GM23338 (cell line): ENCODE measurements at regions not wholly inside any gene's neighbourhood (a gene's known extent, or its start where the extent isn't known, plus 50 kb on each side); places are given as distances from the start of the nearest gene placed in this dataset.

Source experiments
- CREB1 ChIP-seq: fragments of 250-450 bp; sonication (Bioruptor Pico); IDR thresholded peaks from 2 replicates; pipeline ENCODE4 v1.5.0; 2020; ENCODE audit warnings: low read depth, mild to moderate bottlenecking, moderate library complexity
- CTCF ChIP-seq, 2 experiments: fragments of 200-600 bp in 1 of 2; sonication (generic) in 1 of 2; conservative IDR thresholded peaks; 2 replicates each; pipeline versions ENCODE4 v1.5.1 to v1.6.1; 2016 to 2017; ENCODE audit warnings: antibody characterized with exemption in 2 of 2, low read depth in 2 of 2, mild to moderate bottlenecking in 2 of 2, moderate library complexity in 1 of 2
- ETS1 ChIP-seq: IDR thresholded peaks from 2 replicates; pipeline ENCODE4 v1.6.1; 2016; ENCODE audit warnings: antibody characterized with exemption
- EZH2 ChIP-seq: fragments of 200-600 bp; sonication (generic); IDR thresholded peaks from one replicate; pipeline ENCODE4 v1.8.0; 2017; ENCODE audit warnings: antibody characterized with exemption, mild to moderate bottlenecking, low read depth; ENCODE audit not compliant: unreplicated experiment
- EZH2phosphoT487 ChIP-seq: fragments of 200-600 bp; sonication (generic); IDR thresholded peaks from one replicate; pipeline ENCODE4 v1.8.1; 2018; ENCODE audit warnings: antibody characterized with exemption; ENCODE audit not compliant: unreplicated experiment
- NANOG ChIP-seq: IDR thresholded peaks from 2 replicates; pipeline ENCODE4 v1.6.1; 2016; ENCODE audit warnings: antibody characterized with exemption, borderline replicate concordance
- POLR2AphosphoS5 ChIP-seq: IDR thresholded peaks from 2 replicates; pipeline ENCODE4 v1.6.1; 2016; ENCODE audit warnings: antibody characterized with exemption, low read depth
- STAT1 ChIP-seq: IDR thresholded peaks from one replicate; pipeline ENCODE4 v1.6.1; 2016; ENCODE audit warnings: antibody characterized with exemption; ENCODE audit not compliant: unreplicated experiment
- ZNF114 ChIP-seq: fragments of 250-450 bp; sonication (Bioruptor Pico); IDR thresholded peaks from 2 replicates; pipeline ENCODE4 v1.5.0; 2020; ENCODE audit warnings: mild to moderate bottlenecking, moderate library complexity
- TF ChIP-seq, protein P1 (sequence below): IDR thresholded peaks from one replicate; pipeline ENCODE4 v1.6.1; 2018; ENCODE audit warnings: antibody characterized with exemption; ENCODE audit not compliant: unreplicated experiment

- no peak for TF ChIP-seq POLR2AphosphoS5
- no peak for TF ChIP-seq EZH2phosphoT487
- TF ChIP-seq CTCF (conservative IDR thresholded peaks at IDR 0.05; ENCODE audit: low read depth in 2 of 2), result no peak
- no peak for TF ChIP-seq EZH2
- TF ChIP-seq, protein P1, sequence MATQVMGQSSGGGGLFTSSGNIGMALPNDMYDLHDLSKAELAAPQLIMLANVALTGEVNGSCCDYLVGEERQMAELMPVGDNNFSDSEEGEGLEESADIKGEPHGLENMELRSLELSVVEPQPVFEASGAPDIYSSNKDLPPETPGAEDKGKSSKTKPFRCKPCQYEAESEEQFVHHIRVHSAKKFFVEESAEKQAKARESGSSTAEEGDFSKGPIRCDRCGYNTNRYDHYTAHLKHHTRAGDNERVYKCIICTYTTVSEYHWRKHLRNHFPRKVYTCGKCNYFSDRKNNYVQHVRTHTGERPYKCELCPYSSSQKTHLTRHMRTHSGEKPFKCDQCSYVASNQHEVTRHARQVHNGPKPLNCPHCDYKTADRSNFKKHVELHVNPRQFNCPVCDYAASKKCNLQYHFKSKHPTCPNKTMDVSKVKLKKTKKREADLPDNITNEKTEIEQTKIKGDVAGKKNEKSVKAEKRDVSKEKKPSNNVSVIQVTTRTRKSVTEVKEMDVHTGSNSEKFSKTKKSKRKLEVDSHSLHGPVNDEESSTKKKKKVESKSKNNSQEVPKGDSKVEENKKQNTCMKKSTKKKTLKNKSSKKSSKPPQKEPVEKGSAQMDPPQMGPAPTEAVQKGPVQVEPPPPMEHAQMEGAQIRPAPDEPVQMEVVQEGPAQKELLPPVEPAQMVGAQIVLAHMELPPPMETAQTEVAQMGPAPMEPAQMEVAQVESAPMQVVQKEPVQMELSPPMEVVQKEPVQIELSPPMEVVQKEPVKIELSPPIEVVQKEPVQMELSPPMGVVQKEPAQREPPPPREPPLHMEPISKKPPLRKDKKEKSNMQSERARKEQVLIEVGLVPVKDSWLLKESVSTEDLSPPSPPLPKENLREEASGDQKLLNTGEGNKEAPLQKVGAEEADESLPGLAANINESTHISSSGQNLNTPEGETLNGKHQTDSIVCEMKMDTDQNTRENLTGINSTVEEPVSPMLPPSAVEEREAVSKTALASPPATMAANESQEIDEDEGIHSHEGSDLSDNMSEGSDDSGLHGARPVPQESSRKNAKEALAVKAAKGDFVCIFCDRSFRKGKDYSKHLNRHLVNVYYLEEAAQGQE, result no peak
- TF ChIP-seq NANOG, result no peak
- no peak for TF ChIP-seq ETS1
- TF ChIP-seq CREB1 (CRISPR knock-in tag), result no peak
- no peak for TF ChIP-seq STAT1
- no peak for TF ChIP-seq ZNF114 (CRISPR knock-in tag)
Observed at GRCh38 chr10:53646525-53646924, 873.9 kb upstream of the MBL2 start.
